ENCODE measurements at regions not wholly inside any gene's neighbourhood (a gene's known extent, or its start where the extent isn't known, plus 50 kb on each side); places are given as distances from the start of the nearest gene placed in this dataset.

DNA sequence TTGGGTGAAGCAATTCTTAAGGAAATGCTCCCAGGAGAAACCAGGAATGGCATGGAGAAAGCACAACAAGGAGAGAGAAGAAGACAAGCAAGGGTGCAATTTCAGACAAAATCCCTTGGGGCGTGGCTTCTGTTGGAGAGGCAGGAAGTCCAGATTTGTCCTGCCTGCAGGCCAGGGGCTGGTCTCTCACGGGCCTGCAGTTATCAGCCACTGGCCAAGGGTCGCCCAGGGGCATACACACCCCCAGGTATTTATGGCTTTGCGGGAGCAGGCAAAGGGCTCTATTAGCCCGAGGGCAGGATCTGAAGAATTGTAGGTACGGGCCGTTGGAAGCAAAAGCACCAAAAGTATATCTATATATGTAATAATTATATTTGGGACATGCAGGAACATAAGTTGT is 87.7 kb downstream of the IYD start:
- DNase-seq (ENCODE audit: insufficient read length, low spot score) (no peak), FAIRE-seq (no peak)
- TF ChIP-seq POLR2A (IDR thresholded peaks at IDR 0.05; ENCODE audit: low read depth, low read length): no peak

DNA sequence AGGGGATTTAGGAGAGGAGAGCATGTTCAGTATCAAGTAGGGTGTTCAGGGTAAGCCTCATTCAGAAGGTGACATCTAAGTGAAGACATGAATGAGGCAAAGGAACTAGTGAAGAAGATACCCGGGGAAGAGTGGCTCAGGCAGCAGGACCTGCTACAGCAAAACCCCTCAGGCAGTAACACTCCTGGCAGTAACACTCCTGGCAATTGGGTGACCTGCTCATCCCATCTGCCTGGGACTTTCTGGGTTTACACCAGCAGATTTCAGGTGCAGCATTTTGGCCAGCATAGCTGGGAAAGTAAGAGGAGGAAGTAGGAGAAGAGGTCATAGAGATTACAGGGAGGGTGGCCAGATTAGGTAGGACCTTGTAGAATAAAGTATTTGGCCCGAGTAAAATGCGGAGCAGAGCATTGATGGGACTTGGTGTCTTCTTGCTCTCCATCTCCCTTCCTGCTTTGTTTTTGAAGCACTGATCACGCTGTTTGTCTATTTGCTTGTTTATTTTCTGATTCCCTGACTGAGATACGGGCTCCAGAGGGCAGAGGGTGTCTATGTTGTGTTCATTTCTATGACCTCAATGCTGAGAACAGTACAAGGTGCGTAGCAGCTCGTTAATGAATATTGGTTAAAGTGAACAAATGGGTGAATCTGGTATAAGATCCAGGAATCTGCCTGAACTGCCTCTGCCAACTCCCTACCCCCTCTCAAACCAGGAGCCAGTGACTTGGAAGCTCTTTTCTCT is 88.3 kb downstream of the IYD start:
- TF ChIP-seq POLR2A (IDR thresholded peaks at IDR 0.05; ENCODE audit: low read depth, low read length): no peak
- no peak for DNase-seq (ENCODE audit: insufficient read length, low spot score)
- no peak for FAIRE-seq

DNA sequence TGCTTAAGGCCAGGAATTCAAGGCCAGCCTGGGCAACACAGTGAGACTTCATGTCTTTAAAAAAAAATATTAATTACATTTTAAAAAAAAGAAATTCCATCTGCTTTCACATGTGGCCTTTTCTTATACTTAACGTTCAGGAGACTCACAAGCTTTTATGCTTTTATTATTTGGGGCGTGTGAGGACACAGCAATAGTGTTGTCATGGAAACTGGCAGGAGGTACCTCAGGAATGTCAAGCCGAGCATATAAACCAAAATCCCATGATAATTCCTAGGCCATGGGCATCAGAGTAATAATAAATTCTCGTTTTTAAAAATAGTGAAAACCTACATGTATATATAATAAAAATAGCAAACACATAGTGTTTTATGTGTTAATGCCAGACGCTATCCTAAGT is 89.8 kb downstream of the IYD start:
- DNase-seq (ENCODE audit: insufficient read length, low spot score): no peak
- TF ChIP-seq POLR2A (IDR thresholded peaks at IDR 0.05; ENCODE audit: low read depth, low read length): no peak
- no peak for FAIRE-seq

DNA sequence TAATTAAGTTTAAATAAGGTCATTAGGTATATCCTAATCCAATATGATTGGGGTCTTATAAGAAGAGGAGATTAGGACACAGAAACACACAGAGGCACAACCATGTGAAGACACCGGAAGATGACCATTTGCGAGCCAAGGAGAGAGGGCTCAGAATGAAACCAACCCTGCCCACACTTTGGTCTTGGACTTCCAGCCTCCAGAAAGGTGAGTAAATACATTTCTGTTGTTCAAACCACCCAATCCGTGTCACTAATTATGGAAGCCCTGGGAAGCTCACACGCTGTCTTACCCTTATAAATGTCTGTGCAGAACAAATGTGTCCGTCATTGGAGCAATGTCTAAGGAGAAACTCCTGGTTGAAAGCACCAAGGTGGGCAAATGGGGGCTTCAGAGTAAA is 95.0 kb downstream of the IYD start:
- FAIRE-seq (no peak), DNase-seq (ENCODE audit: insufficient read length, low spot score) (no peak)
- no peak for TF ChIP-seq POLR2A (IDR thresholded peaks at IDR 0.05; ENCODE audit: low read depth, low read length)

DNA sequence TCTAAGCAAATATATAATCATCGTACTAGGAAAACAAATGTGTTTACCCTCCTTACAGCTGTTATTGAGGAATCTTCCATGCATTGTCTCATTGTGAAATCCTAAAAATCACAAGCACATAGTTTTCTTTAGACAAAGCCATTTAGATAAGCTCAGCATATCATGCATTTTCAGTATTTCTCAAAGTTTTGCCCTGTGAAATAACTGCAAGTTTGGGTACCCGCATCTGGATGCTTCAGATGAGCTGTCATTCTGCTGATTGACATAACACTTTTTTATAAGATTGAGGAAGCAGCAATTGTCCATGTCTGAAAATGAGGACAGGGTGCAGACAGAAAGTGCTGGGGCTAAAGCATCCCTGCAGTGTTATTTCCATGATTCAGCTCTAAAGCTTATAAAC is 96.2 kb downstream of the IYD start:
- no peak for FAIRE-seq
- DNase-seq (ENCODE audit: insufficient read length, low spot score): no peak
- no peak for TF ChIP-seq POLR2A (IDR thresholded peaks at IDR 0.05; ENCODE audit: low read depth, low read length)

DNA sequence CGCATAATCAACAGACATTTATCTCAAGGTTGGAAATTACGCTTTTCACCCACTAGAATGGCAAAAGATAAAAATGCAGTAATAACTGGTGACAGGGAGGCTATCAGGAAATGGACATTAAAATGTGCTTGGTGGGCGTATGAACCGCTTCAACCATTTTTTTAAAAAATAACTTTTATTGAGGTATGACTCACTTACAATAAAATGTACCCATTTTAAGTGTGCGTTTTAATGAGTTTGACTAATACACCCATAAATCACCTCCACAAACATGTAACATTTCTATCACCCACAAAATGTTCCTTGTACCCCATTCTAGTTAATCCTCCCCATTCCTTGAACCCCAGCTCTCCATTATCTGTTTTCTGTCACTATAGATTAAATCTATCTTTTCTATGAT is 96.8 kb downstream of the IYD start:
- DNase-seq (ENCODE audit: insufficient read length, low spot score): no peak
- TF ChIP-seq POLR2A (IDR thresholded peaks at IDR 0.05; ENCODE audit: low read depth, low read length): no peak
- FAIRE-seq: no peak

DNA sequence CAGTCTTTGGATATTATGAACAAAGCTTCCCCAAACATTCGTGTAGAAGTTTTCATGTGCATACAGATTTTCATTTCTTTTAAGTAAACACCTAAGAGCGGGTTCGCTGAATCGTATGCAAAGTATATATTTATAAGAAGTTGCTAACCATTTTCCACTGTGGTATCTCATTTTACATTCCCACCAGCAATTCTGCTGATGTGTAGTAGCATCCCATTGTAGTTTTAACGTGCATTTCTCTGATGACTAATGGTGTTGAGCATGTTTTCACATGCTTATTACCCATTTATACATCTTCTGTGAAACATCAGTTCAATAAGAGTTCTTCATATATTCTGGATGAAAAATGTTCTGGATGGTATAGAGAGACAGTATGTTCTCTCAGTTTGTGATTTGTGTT is 97.4 kb downstream of the IYD start:
- DNase-seq (ENCODE audit: insufficient read length, low spot score): no peak
- no peak for TF ChIP-seq POLR2A (IDR thresholded peaks at IDR 0.05; ENCODE audit: low read depth, low read length)
- FAIRE-seq: no peak

DNA sequence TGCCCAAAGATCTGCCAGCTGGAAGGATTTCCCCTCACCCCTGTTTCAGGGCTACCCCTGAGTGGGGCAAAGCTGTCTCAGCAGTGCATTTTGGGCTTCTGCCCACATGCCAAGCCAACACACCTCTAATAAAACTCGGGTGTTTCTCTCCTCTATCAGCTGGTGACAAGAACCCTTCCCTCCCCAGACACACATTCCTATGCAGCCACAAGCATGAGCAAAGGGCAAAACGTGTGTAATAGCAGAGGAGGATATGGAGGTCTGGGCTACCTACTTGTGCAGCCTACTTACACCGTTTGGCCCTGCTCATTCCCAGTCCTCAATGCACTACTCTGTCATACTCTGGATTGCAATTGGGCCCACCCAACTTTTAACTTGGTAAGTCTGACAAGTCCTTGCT is 101.3 kb downstream of the IYD start:
- FAIRE-seq: no peak
- no peak for TF ChIP-seq POLR2A (IDR thresholded peaks at IDR 0.05; ENCODE audit: low read depth, low read length)

DNA sequence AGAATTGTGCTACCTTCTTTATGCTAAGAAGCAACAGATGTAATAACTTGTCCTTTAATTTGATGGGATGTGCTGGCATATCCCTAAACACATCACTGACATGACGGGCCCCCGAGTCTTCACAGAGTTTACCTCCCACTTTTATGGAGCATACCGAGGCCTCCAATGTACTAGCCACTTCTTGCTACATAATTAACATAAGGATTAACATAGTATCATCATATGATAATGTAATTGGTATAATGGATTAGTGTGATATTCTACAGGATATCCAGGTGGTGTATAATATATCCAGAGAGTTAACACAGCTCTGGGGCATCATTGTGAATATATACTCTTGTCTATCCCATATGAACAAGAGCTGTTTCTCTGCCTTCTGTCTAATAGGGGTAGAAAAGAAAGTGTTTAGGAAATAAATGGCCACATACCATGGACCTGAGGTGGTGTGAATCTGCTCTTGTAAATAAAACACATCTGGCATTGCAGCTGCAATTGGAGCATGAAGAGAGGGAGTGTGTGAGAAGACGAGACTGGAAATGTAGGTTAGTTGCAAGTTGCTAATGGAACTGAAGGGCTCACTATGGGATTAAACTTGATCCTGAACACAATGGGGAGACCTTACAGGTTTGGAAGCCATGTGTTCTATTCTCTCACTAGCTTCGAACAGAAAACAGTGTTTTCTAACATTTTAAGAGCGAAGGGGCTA is 102.3 kb downstream of the IYD start:
- no peak for TF ChIP-seq POLR2A (IDR thresholded peaks at IDR 0.05; ENCODE audit: low read depth, low read length)
- DNase-seq (ENCODE audit: insufficient read length, low spot score): no peak
- FAIRE-seq: no peak

More for the DNA sequence above, 101.3 kb downstream of the IYD start:
- DNase-seq (ENCODE audit: insufficient read length, low spot score): no peak

DNA sequence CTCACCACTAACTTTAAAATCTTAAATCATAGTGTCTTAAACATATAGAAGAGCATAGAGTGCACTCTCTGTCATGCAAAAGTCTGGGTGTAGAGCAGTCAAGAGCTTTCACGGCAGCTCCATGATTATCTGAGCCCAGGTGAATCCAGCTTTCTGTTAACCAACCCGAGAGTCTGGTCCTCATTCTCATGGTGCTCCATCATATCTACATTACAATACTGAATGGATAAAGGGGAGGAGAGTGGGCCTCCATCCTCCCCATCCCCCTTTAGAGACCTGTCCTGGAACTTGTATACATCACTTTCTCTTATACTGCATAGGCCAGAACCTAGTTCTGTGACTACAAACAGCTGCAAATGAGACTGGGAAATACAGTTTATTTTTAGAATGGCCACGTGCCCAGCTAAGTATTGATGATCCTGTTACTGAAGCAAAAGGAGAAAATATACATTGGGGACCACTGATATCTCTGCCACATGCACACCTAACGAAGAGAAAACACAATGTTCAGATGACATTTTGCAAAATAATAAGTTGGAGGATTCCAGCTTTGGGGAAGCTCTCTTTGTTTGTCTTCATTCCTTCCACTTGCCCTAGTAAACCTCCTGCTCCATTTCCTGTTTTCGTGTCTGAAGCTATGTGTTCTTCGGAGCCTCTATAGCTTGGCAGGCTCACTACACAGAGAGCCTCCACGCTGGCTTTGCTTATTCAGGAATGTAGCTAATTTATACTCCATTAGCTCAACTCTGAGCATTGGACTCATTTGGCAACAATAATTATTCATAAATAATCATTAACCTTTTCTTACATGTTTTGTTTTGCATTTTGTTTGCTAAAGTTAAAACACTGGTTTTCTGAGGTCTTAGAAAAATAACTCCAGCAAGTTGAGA is 110.1 kb downstream of the IYD start:
- no peak for TF ChIP-seq POLR2A (IDR thresholded peaks at IDR 0.05; ENCODE audit: low read depth, low read length)
- DNase-seq (ENCODE audit: insufficient read length, low spot score) (no peak), FAIRE-seq (no peak)

DNA sequence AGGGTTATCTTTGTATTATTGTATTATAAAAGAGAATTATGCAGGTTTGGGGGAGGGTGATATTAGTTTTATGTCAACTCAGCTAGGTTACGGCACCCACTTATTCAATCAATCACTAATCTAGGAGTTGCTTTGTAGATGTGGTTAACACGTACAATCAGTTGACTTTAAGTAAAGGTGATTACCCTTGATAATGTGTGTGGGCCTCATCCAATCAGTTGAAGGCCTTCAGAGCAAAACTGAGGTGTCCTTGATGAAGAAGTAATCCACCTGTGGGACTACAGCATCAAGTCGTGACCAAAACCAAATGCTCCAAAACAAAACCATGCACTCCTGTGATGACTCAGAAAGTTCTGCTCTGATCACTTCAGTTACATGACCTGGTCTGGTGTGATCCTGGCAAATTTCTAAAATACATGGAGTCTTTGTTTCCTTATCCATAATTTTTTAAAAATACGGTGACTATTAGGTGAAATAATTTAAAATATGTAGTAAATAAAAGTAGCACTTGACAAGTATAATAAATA is 114.1 kb downstream of the IYD start:
- TF ChIP-seq POLR2A (IDR thresholded peaks at IDR 0.05; ENCODE audit: low read depth, low read length): no peak
- DNase-seq (ENCODE audit: insufficient read length, low spot score) (no peak), FAIRE-seq (no peak)

DNA sequence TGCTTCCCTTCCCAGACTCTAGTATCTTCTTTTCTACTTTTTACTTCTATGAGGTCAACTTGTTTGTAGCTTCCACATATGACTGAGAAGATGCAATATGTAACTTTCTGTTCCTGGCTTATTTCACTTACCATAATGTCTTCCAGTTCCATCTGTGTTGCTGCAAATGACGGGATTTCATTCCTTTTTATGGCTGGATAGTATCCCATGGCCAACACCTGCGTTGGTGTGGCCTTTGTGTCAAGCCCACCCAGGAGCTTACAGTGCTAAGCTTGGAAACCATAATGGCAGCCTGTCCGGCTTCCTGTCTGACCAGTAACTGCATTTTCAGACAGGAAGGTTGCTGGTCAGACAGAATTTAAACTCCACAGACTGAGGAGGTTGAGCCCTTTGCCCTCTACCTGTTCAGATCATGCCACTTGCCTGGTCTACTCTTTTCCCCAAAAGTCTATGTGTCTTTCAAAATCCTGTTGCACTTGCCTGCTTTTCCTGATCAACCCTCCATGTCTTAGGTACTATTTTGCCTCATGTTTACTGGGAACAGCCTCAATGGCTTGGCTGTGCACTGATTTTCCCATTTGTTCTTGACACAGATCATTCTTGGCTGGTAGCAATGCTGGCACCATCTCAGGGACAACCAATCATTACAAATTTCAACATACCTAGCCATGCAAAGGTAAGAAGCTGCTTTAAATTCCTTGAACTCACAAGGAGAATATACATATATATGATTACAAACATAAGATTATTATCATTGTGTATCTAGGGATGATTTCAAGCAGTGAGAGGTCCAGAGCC is 114.3 kb upstream of the PLEKHG1 start:
- DNase-seq (ENCODE audit: insufficient read length, low spot score) (no peak), FAIRE-seq (no peak)
- no peak for TF ChIP-seq POLR2A (IDR thresholded peaks at IDR 0.05; ENCODE audit: low read depth, low read length)

DNA sequence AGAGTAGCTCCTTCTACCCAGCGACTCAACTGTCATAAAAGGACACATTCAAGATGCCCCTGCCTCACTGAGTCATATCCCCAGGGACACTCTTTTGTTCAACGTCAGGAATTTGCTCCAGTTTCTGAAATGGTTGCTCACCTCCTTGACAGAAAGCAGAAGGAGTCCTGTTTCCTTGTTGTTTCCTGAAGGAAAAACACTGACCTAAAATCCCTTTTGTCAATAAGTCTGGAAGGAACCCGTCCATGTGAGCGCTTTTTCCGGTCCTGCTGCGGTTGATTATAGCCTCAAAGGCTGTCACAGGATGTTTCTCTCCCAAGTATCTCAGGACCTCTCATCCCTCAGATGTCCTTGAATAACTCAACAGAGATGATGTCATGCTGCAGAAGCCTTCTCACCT is 113.6 kb upstream of the PLEKHG1 start:
- FAIRE-seq: no peak
- DNase-seq (ENCODE audit: insufficient read length, low spot score): no peak
- TF ChIP-seq POLR2A (IDR thresholded peaks at IDR 0.05; ENCODE audit: low read depth, low read length): no peak

Measured in H54 (cell line).